GM10248 (cell line): ENCODE measurements at regions not wholly inside any gene's neighbourhood (a gene's known extent, or its start where the extent isn't known, plus 50 kb on each side); places are given as distances from the start of the nearest gene placed in this dataset.

Source experiments
- CTCF ChIA-PET: fragments of 300-600 bp; sonication (Branson Sonifier 250); formaldehyde crosslinking; extraction: SDS; loops from one replicate; lab custom pipeline; 2021; ENCODE audit warnings: antibody characterized with exemption; lab: Yijun Ruan, JAX
- POLR2A ChIA-PET: fragments of 350-650 bp; sonication (Branson Sonifier 250); formaldehyde crosslinking; extraction: SDS; loops from one replicate; lab custom pipeline; 2020; ENCODE audit warnings: antibody characterized with exemption; lab: Yijun Ruan, JAX
- DNase-seq: peaks from one replicate; pipeline ENCODE4 v3.0.0; 2012; ENCODE audit errors: extremely low spot score
- TF ChIP-seq, protein P1 (sequence below): IDR thresholded peaks from 2 replicates; pipeline ENCODE4 v1.5.1; 2012; ENCODE audit warnings: mild to moderate bottlenecking, low read depth; ENCODE audit errors: extremely low read depth, missing control alignments, control extremely low read depth

DNA sequence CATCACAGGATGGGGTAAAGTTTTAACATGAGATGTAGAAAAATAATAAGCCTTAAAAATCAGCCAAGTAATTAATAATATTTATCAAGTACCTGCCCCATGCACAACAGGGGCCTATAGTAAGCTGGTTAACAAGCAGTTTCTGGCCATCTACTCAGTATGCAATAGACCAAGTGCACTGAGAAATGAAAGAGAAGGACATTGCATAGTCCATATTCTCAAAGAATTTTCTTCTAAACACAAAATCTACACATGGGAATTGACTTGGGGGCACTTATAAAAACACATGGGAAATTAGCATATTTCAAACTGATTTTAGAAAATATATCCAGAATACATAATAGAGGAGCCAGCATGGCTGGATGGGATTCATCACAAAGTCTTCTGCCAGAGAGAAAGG, 109.5 kb downstream of the DIO2 start:
- DNase-seq: no peak
- CTCF ChIA-PET: no interaction called here
- TF ChIP-seq, protein P1, sequence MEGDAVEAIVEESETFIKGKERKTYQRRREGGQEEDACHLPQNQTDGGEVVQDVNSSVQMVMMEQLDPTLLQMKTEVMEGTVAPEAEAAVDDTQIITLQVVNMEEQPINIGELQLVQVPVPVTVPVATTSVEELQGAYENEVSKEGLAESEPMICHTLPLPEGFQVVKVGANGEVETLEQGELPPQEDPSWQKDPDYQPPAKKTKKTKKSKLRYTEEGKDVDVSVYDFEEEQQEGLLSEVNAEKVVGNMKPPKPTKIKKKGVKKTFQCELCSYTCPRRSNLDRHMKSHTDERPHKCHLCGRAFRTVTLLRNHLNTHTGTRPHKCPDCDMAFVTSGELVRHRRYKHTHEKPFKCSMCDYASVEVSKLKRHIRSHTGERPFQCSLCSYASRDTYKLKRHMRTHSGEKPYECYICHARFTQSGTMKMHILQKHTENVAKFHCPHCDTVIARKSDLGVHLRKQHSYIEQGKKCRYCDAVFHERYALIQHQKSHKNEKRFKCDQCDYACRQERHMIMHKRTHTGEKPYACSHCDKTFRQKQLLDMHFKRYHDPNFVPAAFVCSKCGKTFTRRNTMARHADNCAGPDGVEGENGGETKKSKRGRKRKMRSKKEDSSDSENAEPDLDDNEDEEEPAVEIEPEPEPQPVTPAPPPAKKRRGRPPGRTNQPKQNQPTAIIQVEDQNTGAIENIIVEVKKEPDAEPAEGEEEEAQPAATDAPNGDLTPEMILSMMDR: no peak
- POLR2A ChIA-PET: no interaction called here

DNA sequence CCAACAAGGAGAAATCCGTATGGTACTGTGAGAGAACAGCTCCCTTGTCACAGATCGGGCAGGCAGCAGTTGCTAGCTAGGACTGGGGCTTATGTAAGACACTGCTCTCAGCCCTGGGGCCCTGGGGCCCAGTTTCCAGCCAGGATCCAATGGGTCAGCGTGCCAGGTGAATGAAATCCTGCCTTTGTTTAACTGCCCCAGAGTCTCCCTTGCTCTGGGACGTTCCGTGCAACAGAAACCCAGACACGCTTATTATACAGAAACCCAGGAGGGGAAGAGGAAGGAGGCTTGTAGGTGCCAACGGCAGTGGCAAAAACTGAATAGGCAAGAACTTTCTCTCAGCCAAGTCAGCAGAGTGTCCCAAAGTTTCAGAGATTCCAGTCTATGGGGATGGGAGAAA, 110.6 kb downstream of the DIO2 start:
- TF ChIP-seq, protein P1: no peak
- no peak for DNase-seq
- CTCF ChIA-PET: no interaction called here
- POLR2A ChIA-PET: no interaction called here

DNA sequence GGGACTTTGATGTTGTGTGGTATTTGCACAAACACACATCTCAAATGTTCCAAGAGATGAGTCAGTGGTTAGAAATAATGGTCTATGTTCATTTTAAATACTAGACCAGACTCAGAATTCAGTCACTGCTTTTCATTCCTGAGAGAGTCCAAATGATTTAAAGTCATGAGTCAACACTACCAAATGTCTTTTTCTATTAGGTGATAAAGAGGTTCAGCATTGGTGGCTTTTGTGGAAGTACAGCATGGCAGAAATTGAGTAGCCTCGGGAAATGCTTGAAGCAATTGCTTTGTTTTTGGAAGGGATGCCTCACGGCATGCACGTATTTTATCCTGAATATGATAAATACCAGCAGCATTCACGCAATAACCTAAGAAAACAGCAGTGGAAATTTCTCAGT, 115.7 kb downstream of the DIO2 start:
- TF ChIP-seq, protein P1: no peak
- CTCF ChIA-PET: no interaction called here
- POLR2A ChIA-PET: no interaction called here
- DNase-seq: no peak

DNA sequence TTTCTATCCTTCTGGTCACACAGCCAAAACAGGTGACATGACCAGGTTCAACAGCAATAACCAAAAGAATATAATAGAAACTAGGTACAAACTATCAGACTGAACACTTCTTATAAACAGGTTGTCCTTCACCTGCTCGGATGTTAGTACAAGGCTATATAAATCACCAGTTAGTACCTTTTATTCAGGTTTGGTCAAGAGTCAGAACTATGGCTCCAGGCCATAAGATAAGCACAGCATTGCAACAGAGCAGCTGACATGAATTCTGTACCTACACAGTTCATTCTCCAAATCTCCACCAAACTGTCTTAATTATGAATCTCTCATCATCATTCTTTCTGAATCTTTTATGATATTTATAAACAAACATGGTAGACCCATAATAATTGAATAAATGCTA, 123.9 kb downstream of the DIO2 start:
- ChIA-PET POLR2A (no interaction called here), CTCF (no interaction called here)
- no peak for DNase-seq
- TF ChIP-seq, protein P1: no peak

DNA sequence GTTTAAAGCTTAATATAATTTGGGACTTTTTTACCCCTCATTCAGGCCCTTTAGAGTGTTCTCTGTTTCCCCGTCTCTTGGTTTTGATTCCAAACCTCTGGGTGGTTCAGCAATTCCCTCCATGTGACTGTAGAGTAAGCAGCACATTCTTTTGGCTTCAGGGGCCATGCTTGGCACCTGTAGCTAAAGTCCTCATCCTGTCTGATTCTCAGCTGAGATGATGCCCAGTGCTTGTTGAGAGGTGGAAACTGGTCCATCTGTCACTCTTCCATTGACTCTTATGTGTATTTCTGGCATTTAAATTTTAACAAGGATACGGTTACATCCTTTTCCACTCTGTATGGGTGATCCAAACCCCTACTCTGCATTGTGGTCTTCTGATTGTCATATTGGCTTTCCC, 127.1 kb downstream of the DIO2 start:
- ChIA-PET CTCF (interaction anchor here (1.0 to 1.5 kb wide), 2 partner anchors 40 to 80 kb away, joined by 3 read pairs; no protein-coding TSS in a partner anchor), POLR2A (no interaction called here)
- TF ChIP-seq, protein P1: no peak
- DNase-seq: no peak

DNA sequence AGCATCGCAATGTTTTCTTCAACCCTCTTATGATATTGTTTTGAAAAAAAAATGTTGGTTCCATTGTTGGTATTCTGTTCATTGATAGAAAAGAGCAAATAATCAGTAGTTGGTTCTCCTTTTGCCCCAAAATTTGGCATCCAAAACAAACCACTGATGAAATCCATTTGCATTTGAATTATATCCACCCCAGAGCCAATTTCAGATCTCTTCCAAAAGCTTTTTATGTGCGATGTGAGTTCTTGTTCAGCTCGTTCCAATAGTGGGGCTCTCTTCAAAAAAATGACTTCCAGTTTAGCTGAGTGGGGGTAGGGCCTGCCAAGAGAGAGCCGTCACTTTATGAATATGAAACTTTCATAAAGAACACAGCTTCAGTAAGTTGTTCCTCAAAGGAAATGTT, 130.7 kb downstream of the DIO2 start:
- no peak for DNase-seq
- TF ChIP-seq, protein P1: no peak
- CTCF ChIA-PET: no interaction called here
- POLR2A ChIA-PET: no interaction called here

DNA sequence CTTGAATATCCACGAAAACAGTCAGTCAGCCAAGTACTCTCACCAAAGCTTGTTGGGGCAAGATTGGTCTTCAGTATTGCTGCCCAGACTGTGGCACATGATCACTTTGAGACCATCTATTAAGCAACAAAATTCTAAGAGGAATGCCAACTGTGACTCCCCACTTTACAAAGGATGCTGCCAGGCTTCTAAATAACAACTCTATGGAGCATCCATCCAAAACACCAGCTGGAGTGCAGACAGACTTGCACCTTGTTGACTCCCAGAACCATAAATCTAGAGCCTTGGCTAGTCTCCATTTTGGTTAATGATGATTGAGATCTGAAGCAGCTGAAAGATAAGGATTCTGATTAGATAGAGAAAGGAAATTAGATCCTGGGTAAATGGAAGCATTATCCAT, 132.8 kb downstream of the DIO2 start:
- no peak for DNase-seq
- ChIA-PET CTCF (interaction anchor here (1.1 kb wide), 1 partner anchor 51 kb away, joined by 3 read pairs; no protein-coding TSS in a partner anchor), POLR2A (no interaction called here)
- TF ChIP-seq, protein P1: no peak
